ENCODE measurements at regions not wholly inside any gene's neighbourhood (a gene's known extent, or its start where the extent isn't known, plus 50 kb on each side); places are given as distances from the start of the nearest gene placed in this dataset.

- peaks cover 6% of the 10 kb centered on the region; the same call in 1 of the 2 replicates for H3K27me3 ChIP-seq (ENCODE audit: insufficient read depth, low read length)
- ATAC-seq, result no peak
- intact Hi-C loops (cut with micrococcal nuclease), result no loop called here
- no peak overlapping the region for H3K4me2 ChIP-seq (ENCODE audit: low read length)
- H4K20me1 ChIP-seq (ENCODE audit: insufficient read depth), result no peaks in the 10 kb centered on the region
- no peaks in the 10 kb centered on the region for H3K9me2 ChIP-seq (ENCODE audit: insufficient read depth)
- H3K79me2 ChIP-seq (ENCODE audit: insufficient read depth, low read length), result no peaks in the 10 kb centered on the region
- no peak for DNase-seq (ENCODE audit: low read depth, low spot score)
- RAD21 ChIA-PET (ENCODE audit: low non-redundant PET in 1 of 2, low total read pairs in 2 of 2, uncharacterized antibody in 2 of 2, unreplicated experiment in 2 of 2), result no interaction called here
- no peaks in the 10 kb centered on the region for H3K4me1 ChIP-seq (ENCODE audit: control insufficient read depth in 1 of 2, insufficient read depth in 2 of 2, low read length in 2 of 2)
- no peaks in the 10 kb centered on the region for H3K36me3 ChIP-seq (ENCODE audit: control insufficient read depth in 1 of 2, insufficient read depth in 2 of 2, low read length in 2 of 2)
- no peak overlapping the region for H3K27ac ChIP-seq (ENCODE audit: low read depth, low read length)
- H3K4me3 ChIP-seq (replicated peaks in 1 of 2; ENCODE audit: low read depth in 1 of 2, low read length in 2 of 2), result no peak overlapping the region
- TF ChIP-seq REST (IDR thresholded peaks at IDR 0.05; ENCODE audit: low read depth) (no peak), ZBTB33 (IDR thresholded peaks at IDR 0.05; ENCODE audit: extremely low read depth, insufficient replicate concordance, low read length) (no peak), ATF3 (IDR thresholded peaks at IDR 0.05) (no peak), JUND (IDR thresholded peaks at IDR 0.05) (no peak), FOSL1 (IDR thresholded peaks at IDR 0.05; ENCODE audit: low read depth) (no peak), ZFX (IDR thresholded peaks at IDR 0.05) (no peak)
- H3K9me3 ChIP-seq (ENCODE audit: control insufficient read depth in 1 of 2, insufficient read depth in 1 of 2, low read depth in 1 of 2, low read length in 2 of 2), result no peaks in the 10 kb centered on the region
- BruUV-seq (replicated peaks), result no TSS peak
- CTCF ChIA-PET, result no interaction called here
- H2AFZ ChIP-seq (ENCODE audit: low read depth, low read length, poor library complexity, severe bottlenecking), result no peak overlapping the region
- POLR2A ChIA-PET, result no interaction called here
- H3K9ac ChIP-seq (ENCODE audit: low read length), result no peak overlapping the region
Observed at GRCh38 chr12:115243933-115244628, 560.1 kb upstream of the TBX3 start.

All from HCT116 (cell line).